ENCODE measurements at regions not wholly inside any gene's neighbourhood (a gene's known extent, or its start where the extent isn't known, plus 50 kb on each side); places are given as distances from the start of the nearest gene placed in this dataset.
"Not testable (repeated sequence)": the region's sequence is repeated elsewhere in the genome, so short reads cannot be mapped to it uniquely, and the experiment has no call there.

GRCh38 chr9:41367301-41367700, 178.2 kb upstream of the ZNG1F start:
- not testable (repeated sequence) for H3K4me3 ChIP-seq (ENCODE audit: low read depth, low read length); DNase-seq (ENCODE audit: low read depth)

GRCh38 chr9:41361790-41362189, 172.7 kb upstream of the ZNG1F start:
- DNase-seq (ENCODE audit: low read depth) = not testable (repeated sequence)

GRCh38 chr9:41359116-41359515, 170.0 kb upstream of the ZNG1F start:
- peak; percentile 51 for DNase-seq (ENCODE audit: low read depth)
- H3K4me3 ChIP-seq (ENCODE audit: low read depth, low read length) = peak overlapping the region; percentile 55

More at GRCh38 chr9:41361790-41362189, 172.7 kb upstream of the ZNG1F start:
- not testable (repeated sequence) for H3K4me3 ChIP-seq (ENCODE audit: low read depth, low read length)

- peak; percentile 82 for DNase-seq (ENCODE audit: low read depth)
- peak overlapping the region; percentile 55 for H3K4me3 ChIP-seq (ENCODE audit: low read depth, low read length)
Observed at GRCh38 chr9:41358682-41359081, 169.6 kb upstream of the ZNG1F start.

GRCh38 chr9:41357918-41358404, 168.8 kb upstream of the ZNG1F start:
- peak; percentile 54 for DNase-seq (ENCODE audit: low read depth)
- peak overlapping the region; percentile 55 for H3K4me3 ChIP-seq (ENCODE audit: low read depth, low read length)

GRCh38 chr9:41357350-41357748, 168.2 kb upstream of the ZNG1F start:
- not testable (repeated sequence) for DNase-seq (ENCODE audit: low read depth)
- H3K4me3 ChIP-seq (ENCODE audit: low read depth, low read length) = peak overlapping the region; percentile 19; the same call in 1 of the 2 replicates

- peak; percentile 91 for DNase-seq (ENCODE audit: low read depth)
- H3K4me3 ChIP-seq (ENCODE audit: low read depth, low read length) = peak overlapping the region; percentile 41
Observed at GRCh38 chr9:41356588-41357349, 167.7 kb upstream of the ZNG1F start.

- peak overlapping the region; percentile 48 for H3K4me3 ChIP-seq (ENCODE audit: low read depth, low read length)
- DNase-seq (ENCODE audit: low read depth) = not testable (repeated sequence)
Observed at GRCh38 chr9:41355712-41356450, 166.8 kb upstream of the ZNG1F start.

- peak; percentile 19 for DNase-seq (ENCODE audit: low read depth)
- H3K4me3 ChIP-seq (ENCODE audit: low read depth, low read length) = peak overlapping the region; percentile 66
Observed at GRCh38 chr9:41354978-41355377, 165.9 kb upstream of the ZNG1F start.

- H3K4me3 ChIP-seq (ENCODE audit: low read depth, low read length) = peak overlapping the region; percentile 66
- peak; percentile 18 for DNase-seq (ENCODE audit: low read depth)
Observed at GRCh38 chr9:41354060-41354934, 165.2 kb upstream of the ZNG1F start.

GRCh38 chr9:41353026-41353425, 163.9 kb upstream of the ZNG1F start:
- DNase-seq (ENCODE audit: low read depth); H3K4me3 ChIP-seq (ENCODE audit: low read depth, low read length): not testable (repeated sequence)

- H3K4me3 ChIP-seq (ENCODE audit: low read depth, low read length); DNase-seq (ENCODE audit: low read depth): not testable (repeated sequence)
Observed at GRCh38 chr9:41352390-41352789, 163.3 kb upstream of the ZNG1F start.

GRCh38 chr9:41347893-41348292, 158.8 kb upstream of the ZNG1F start:
- not testable (repeated sequence) for DNase-seq (ENCODE audit: low read depth); H3K4me3 ChIP-seq (ENCODE audit: low read depth, low read length)

- not testable (repeated sequence) for DNase-seq (ENCODE audit: low read depth); H3K4me3 ChIP-seq (ENCODE audit: low read depth, low read length)
Observed at GRCh38 chr9:41332562-41332961, 143.4 kb upstream of the ZNG1F start.

GRCh38 chr9:41321277-41321676, 132.2 kb upstream of the ZNG1F start:
- not testable (repeated sequence) for DNase-seq (ENCODE audit: low read depth); H3K4me3 ChIP-seq (ENCODE audit: low read depth, low read length)

- not testable (repeated sequence) for DNase-seq (ENCODE audit: low read depth); H3K4me3 ChIP-seq (ENCODE audit: low read depth, low read length)
Observed at GRCh38 chr9:41308953-41309352, 119.8 kb upstream of the ZNG1F start.

- H3K4me3 ChIP-seq (ENCODE audit: low read depth, low read length); DNase-seq (ENCODE audit: low read depth): not testable (repeated sequence)
Observed at GRCh38 chr9:41285744-41286143, 96.6 kb upstream of the ZNG1F start.

GRCh38 chr9:41280299-41281238, 91.5 kb upstream of the ZNG1F start:
- H3K4me3 ChIP-seq (ENCODE audit: low read depth, low read length); DNase-seq (ENCODE audit: low read depth): not testable (repeated sequence)

Data from GM12865 (cell line).